ENCODE measurements at regions not wholly inside any gene's neighbourhood (a gene's known extent, or its start where the extent isn't known, plus 50 kb on each side); places are given as distances from the start of the nearest gene placed in this dataset.
A peak's percentile ranks its signal among the peaks of the same experiment; 100 is the strongest.
"Not testable (repeated sequence)": the region's sequence is repeated elsewhere in the genome, so short reads cannot be mapped to it uniquely, and the experiment has no call there.

- DNase-seq (no peak), ATAC-seq (no peak)
Measured at GRCh38 chr7:89401099-89401498, 605.6 kb upstream of the TEX47 start.

- ATAC-seq: no peak
Measured at GRCh38 chr7:89401690-89402089, 606.2 kb upstream of the TEX47 start.

GRCh38 chr7:89451911-89452310 is 656.4 kb upstream of the TEX47 start:
- no peak for ATAC-seq
- DNase-seq: no peak

More at GRCh38 chr7:89401690-89402089, 606.2 kb upstream of the TEX47 start:
- no peak for DNase-seq

- ATAC-seq (no peak), DNase-seq (no peak)
Measured at GRCh38 chr7:89456556-89456955, 661.0 kb upstream of the TEX47 start.

- ATAC-seq: no peak
- no peak for DNase-seq
Measured at GRCh38 chr7:89458114-89458513, 662.6 kb upstream of the TEX47 start.

- no peak for DNase-seq
- ATAC-seq: no peak
Measured at GRCh38 chr7:89474456-89474855, 678.9 kb upstream of the TEX47 start.

- DNase-seq (no peak), ATAC-seq (no peak)
Measured at GRCh38 chr7:89477991-89478390, 676.3 kb upstream of the STEAP1 start.

- ATAC-seq (no peak), DNase-seq (no peak)
Measured at GRCh38 chr7:89495704-89496103, 658.6 kb upstream of the STEAP1 start.

- ATAC-seq (no peak), DNase-seq (no peak)
Measured at GRCh38 chr7:89500084-89500483, 654.2 kb upstream of the STEAP1 start.

GRCh38 chr7:89503281-89503680 is 651.0 kb upstream of the STEAP1 start:
- ATAC-seq: no peak
- no peak for DNase-seq

- no peak for ATAC-seq
Measured at GRCh38 chr7:89507034-89507433, 647.2 kb upstream of the STEAP1 start.

GRCh38 chr7:89511900-89512299 is 642.4 kb upstream of the STEAP1 start:
- no peak for ATAC-seq
- DNase-seq: no peak

More at GRCh38 chr7:89507034-89507433, 647.2 kb upstream of the STEAP1 start:
- DNase-seq: no peak

GRCh38 chr7:89514970-89515369 is 639.3 kb upstream of the STEAP1 start:
- ATAC-seq: no peak
- no peak for DNase-seq

- DNase-seq (no peak), ATAC-seq (no peak)
Measured at GRCh38 chr7:89517815-89518214, 636.5 kb upstream of the STEAP1 start.

GRCh38 chr7:89549768-89550167 is 604.5 kb upstream of the STEAP1 start:
- no peak for DNase-seq
- no peak for ATAC-seq

GRCh38 chr7:89554209-89554608 is 600.1 kb upstream of the STEAP1 start:
- DNase-seq: no peak
- no peak for ATAC-seq

- no peak for ATAC-seq
- DNase-seq: no peak
Measured at GRCh38 chr7:89559596-89559995, 594.7 kb upstream of the STEAP1 start.

GRCh38 chr7:89563597-89563996 is 590.7 kb upstream of the STEAP1 start:
- no peak for ATAC-seq
- DNase-seq: no peak

GRCh38 chr7:89584896-89585295 is 569.4 kb upstream of the STEAP1 start:
- DNase-seq: no peak
- no peak for ATAC-seq

- DNase-seq (no peak), ATAC-seq (no peak)
Measured at GRCh38 chr7:89593125-89593524, 561.1 kb upstream of the STEAP1 start.

- ATAC-seq: no peak
Measured at GRCh38 chr7:89602984-89603383, 551.3 kb upstream of the STEAP1 start.

GRCh38 chr7:89605362-89605761 is 548.9 kb upstream of the STEAP1 start:
- no peak for DNase-seq
- ATAC-seq: no peak

More at GRCh38 chr7:89602984-89603383, 551.3 kb upstream of the STEAP1 start:
- no peak for DNase-seq

GRCh38 chr7:89606511-89606910 is 547.8 kb upstream of the STEAP1 start:
- DNase-seq: no peak
- no peak for ATAC-seq

GRCh38 chr7:89607792-89608191 is 546.5 kb upstream of the STEAP1 start:
- peak; percentile 71 for ATAC-seq
- no peak for DNase-seq

GRCh38 chr7:89616829-89617228 is 537.4 kb upstream of the STEAP1 start:
- ATAC-seq: not testable (repeated sequence)

More at GRCh38 chr7:89616829-89617228, 537.4 kb upstream of the STEAP1 start:
- not testable (repeated sequence) for DNase-seq
